ENCODE measurements at regions not wholly inside any gene's neighbourhood (a gene's known extent, or its start where the extent isn't known, plus 50 kb on each side); places are given as distances from the start of the nearest gene placed in this dataset.

GRCh38 chr9:107118863-107119624 is 164.0 kb upstream of the RAD23B start:
- no peaks in the 10 kb centered on the region for H3K4me1 ChIP-seq (ENCODE audit: control insufficient read depth, insufficient read depth, low read length, poor library complexity, severe bottlenecking)
- WGBS, 2 experiments (ENCODE audit: insufficient coverage in 2 of 2), result 68 to 89% methylated on average over 2 to 4 of the region's 6 CpGs
- no peaks in the 10 kb centered on the region for H3K9me3 ChIP-seq (ENCODE audit: control insufficient read depth, low read length)
- H3K4me3 ChIP-seq (ENCODE audit: extremely low read depth, insufficient read depth, low read length, poor library complexity, severe bottlenecking), result no peak overlapping the region
- H3K27ac ChIP-seq (ENCODE audit: low read depth, low read length, severe bottlenecking), result no peak overlapping the region
- H3K36me3 ChIP-seq (ENCODE audit: control insufficient read depth, insufficient read depth, low read length), result no peaks in the 10 kb centered on the region

GRCh38 chr9:107119735-107120134 is 163.3 kb upstream of the RAD23B start:
- Histone ChIP-seq H3K4me3 (ENCODE audit: extremely low read depth, insufficient read depth, low read length, poor library complexity, severe bottlenecking) (no peak overlapping the region), H3K9me3 (ENCODE audit: control insufficient read depth, low read length) (no peaks in the 10 kb centered on the region), H3K4me1 (ENCODE audit: control insufficient read depth, insufficient read depth, low read length, poor library complexity, severe bottlenecking) (no peaks in the 10 kb centered on the region), H3K36me3 (ENCODE audit: control insufficient read depth, insufficient read depth, low read length) (no peaks in the 10 kb centered on the region), H3K27ac (ENCODE audit: low read depth, low read length, severe bottlenecking) (no peak overlapping the region)
- WGBS, 2 experiments (ENCODE audit: insufficient coverage in 2 of 2), result 93 to 97% methylated on average over 7 of the region's 7 CpGs

- Histone ChIP-seq H3K9me3 (ENCODE audit: control insufficient read depth, low read length) (no peaks in the 10 kb centered on the region), H3K4me3 (ENCODE audit: extremely low read depth, insufficient read depth, low read length, poor library complexity, severe bottlenecking) (no peak overlapping the region), H3K4me1 (ENCODE audit: control insufficient read depth, insufficient read depth, low read length, poor library complexity, severe bottlenecking) (peaks cover 5% of the 10 kb centered on the region), H3K27ac (ENCODE audit: low read depth, low read length, severe bottlenecking) (no peak overlapping the region), H3K36me3 (ENCODE audit: control insufficient read depth, insufficient read depth, low read length) (no peaks in the 10 kb centered on the region)
Observed at GRCh38 chr9:107123389-107123788, 159.7 kb upstream of the RAD23B start.

GRCh38 chr9:107127608-107128007 is 155.5 kb upstream of the RAD23B start:
- H3K9me3 ChIP-seq (ENCODE audit: control insufficient read depth, low read length), result no peaks in the 10 kb centered on the region
- no peaks in the 10 kb centered on the region for H3K36me3 ChIP-seq (ENCODE audit: control insufficient read depth, insufficient read depth, low read length)
- no peak overlapping the region for H3K27ac ChIP-seq (ENCODE audit: low read depth, low read length, severe bottlenecking)
- 84 to 96% methylated on average over 4 of the region's 5 CpGs for WGBS, 2 experiments (ENCODE audit: insufficient coverage in 2 of 2)
- H3K4me3 ChIP-seq (ENCODE audit: extremely low read depth, insufficient read depth, low read length, poor library complexity, severe bottlenecking), result no peak overlapping the region
- H3K4me1 ChIP-seq (ENCODE audit: control insufficient read depth, insufficient read depth, low read length, poor library complexity, severe bottlenecking), result peaks cover 5% of the 10 kb centered on the region

GRCh38 chr9:107131108-107131799 is 151.8 kb upstream of the RAD23B start:
- WGBS, 2 experiments (ENCODE audit: insufficient coverage in 2 of 2), result 49 to 57% methylated on average over 4 to 5 of the region's 5 CpGs
- Histone ChIP-seq H3K27ac (ENCODE audit: low read depth, low read length, severe bottlenecking) (no peak overlapping the region), H3K4me1 (ENCODE audit: control insufficient read depth, insufficient read depth, low read length, poor library complexity, severe bottlenecking) (peaks cover 5% of the 10 kb centered on the region)

GRCh38 chr9:107136296-107136695 is 146.8 kb upstream of the RAD23B start:
- Histone ChIP-seq H3K9me3 (ENCODE audit: control insufficient read depth, low read length) (no peaks in the 10 kb centered on the region), H3K4me1 (ENCODE audit: control insufficient read depth, insufficient read depth, low read length, poor library complexity, severe bottlenecking) (no peaks in the 10 kb centered on the region), H3K27ac (ENCODE audit: low read depth, low read length, severe bottlenecking) (no peak overlapping the region), H3K4me3 (ENCODE audit: extremely low read depth, insufficient read depth, low read length, poor library complexity, severe bottlenecking) (no peak overlapping the region), H3K36me3 (ENCODE audit: control insufficient read depth, insufficient read depth, low read length) (no peaks in the 10 kb centered on the region)
- WGBS, 2 experiments (ENCODE audit: insufficient coverage in 2 of 2), result 88 to 100% methylated on average over 1 to 2 of the region's 2 CpGs

More at GRCh38 chr9:107131108-107131799, 151.8 kb upstream of the RAD23B start:
- Histone ChIP-seq H3K4me3 (ENCODE audit: extremely low read depth, insufficient read depth, low read length, poor library complexity, severe bottlenecking) (no peak overlapping the region), H3K36me3 (ENCODE audit: control insufficient read depth, insufficient read depth, low read length) (no peaks in the 10 kb centered on the region), H3K9me3 (ENCODE audit: control insufficient read depth, low read length) (no peaks in the 10 kb centered on the region)

- whole genome bisulfite sequencing, 2 experiments (ENCODE audit: insufficient coverage in 2 of 2), result 60 to 80% methylated on average over 1 to 3 of the region's 9 CpGs
- Histone ChIP-seq H3K4me1 (ENCODE audit: control insufficient read depth, insufficient read depth, low read length, poor library complexity, severe bottlenecking) (peaks cover 5% of the 10 kb centered on the region), H3K9me3 (ENCODE audit: control insufficient read depth, low read length) (no peaks in the 10 kb centered on the region), H3K36me3 (ENCODE audit: control insufficient read depth, insufficient read depth, low read length) (no peaks in the 10 kb centered on the region), H3K4me3 (ENCODE audit: extremely low read depth, insufficient read depth, low read length, poor library complexity, severe bottlenecking) (no peak overlapping the region), H3K27ac (ENCODE audit: low read depth, low read length, severe bottlenecking) (no peak overlapping the region)
Observed at GRCh38 chr9:107137495-107138202, 145.4 kb upstream of the RAD23B start.

- Histone ChIP-seq H3K9me3 (ENCODE audit: control insufficient read depth, low read length) (no peaks in the 10 kb centered on the region), H3K4me1 (ENCODE audit: control insufficient read depth, insufficient read depth, low read length, poor library complexity, severe bottlenecking) (peaks cover 8% of the 10 kb centered on the region), H3K27ac (ENCODE audit: low read depth, low read length, severe bottlenecking) (no peak overlapping the region), H3K36me3 (ENCODE audit: control insufficient read depth, insufficient read depth, low read length) (no peaks in the 10 kb centered on the region), H3K4me3 (ENCODE audit: extremely low read depth, insufficient read depth, low read length, poor library complexity, severe bottlenecking) (no peak overlapping the region)
- WGBS, 2 experiments (ENCODE audit: insufficient coverage in 2 of 2), result 86 to 89% methylated on average over 3 to 5 of the region's 5 CpGs
Observed at GRCh38 chr9:107138261-107138992, 144.7 kb upstream of the RAD23B start.

- WGBS, 2 experiments (ENCODE audit: insufficient coverage in 2 of 2), result 80 to 86% methylated on average over 1 to 5 of the region's 5 CpGs
- no peak overlapping the region for H3K4me3 ChIP-seq (ENCODE audit: extremely low read depth, insufficient read depth, low read length, poor library complexity, severe bottlenecking)
- no peaks in the 10 kb centered on the region for H3K9me3 ChIP-seq (ENCODE audit: control insufficient read depth, low read length)
- peaks cover 11% of the 10 kb centered on the region for H3K4me1 ChIP-seq (ENCODE audit: control insufficient read depth, insufficient read depth, low read length, poor library complexity, severe bottlenecking)
- no peak overlapping the region for H3K27ac ChIP-seq (ENCODE audit: low read depth, low read length, severe bottlenecking)
- no peaks in the 10 kb centered on the region for H3K36me3 ChIP-seq (ENCODE audit: control insufficient read depth, insufficient read depth, low read length)
Observed at GRCh38 chr9:107141967-107142366, 141.1 kb upstream of the RAD23B start.

- 100% methylated on average over 1 of the region's 1 CpG for WGBS, 2 experiments (ENCODE audit: insufficient coverage in 2 of 2)
- no peaks in the 10 kb centered on the region for H3K9me3 ChIP-seq (ENCODE audit: control insufficient read depth, low read length)
- no peak overlapping the region for H3K27ac ChIP-seq (ENCODE audit: low read depth, low read length, severe bottlenecking)
- H3K36me3 ChIP-seq (ENCODE audit: control insufficient read depth, insufficient read depth, low read length), result no peaks in the 10 kb centered on the region
- no peak overlapping the region for H3K4me3 ChIP-seq (ENCODE audit: extremely low read depth, insufficient read depth, low read length, poor library complexity, severe bottlenecking)
- H3K4me1 ChIP-seq (ENCODE audit: control insufficient read depth, insufficient read depth, low read length, poor library complexity, severe bottlenecking), result peaks cover 11% of the 10 kb centered on the region
Observed at GRCh38 chr9:107142430-107142829, 140.6 kb upstream of the RAD23B start.
